Right lobe of liver (tissue), 6 donors: ENCODE measurements at regions not wholly inside any gene's neighbourhood (a gene's known extent, or its start where the extent isn't known, plus 50 kb on each side); places are given as distances from the start of the nearest gene placed in this dataset.
"Not testable (repeated sequence)": the region's sequence is repeated elsewhere in the genome, so short reads cannot be mapped to it uniquely, and the experiment has no call there.

ENCODE experiments used
- ATAC-seq, 4 donors: fragments of 200-7000 bp; cut with Tn5 transposase; one replicate each; pipeline ENCODE4 v1.9.1; 2020; ENCODE audit warnings: mild to moderate bottlenecking in 4 of 4, moderate library complexity in 4 of 4
- DNase-seq, 3 donors: peaks; one replicate each; pipeline ENCODE4 v3.0.0-alpha.2; 2020
- H3K27ac ChIP-seq, 3 donors: fragments of 200-600 bp; one replicate each; pipeline ENCODE4 v1.8.0; 2022
- H3K27me3 ChIP-seq, 2 donors: fragments of 200-600 bp; one replicate each; pipeline ENCODE4 v1.8.0; 2022
- H3K36me3 ChIP-seq, 4 donors: fragments of 200-600 bp; sonication (generic) in 1 of 4; one replicate each; pipeline versions ENCODE4 v1.5.1 to v1.8.0; 2017 to 2022; ENCODE audit warnings: control low read depth in 1 of 4
- H3K4me1 ChIP-seq, 4 donors: fragments of 200-600 bp; sonication (generic) in 1 of 4; one replicate each; pipeline versions ENCODE4 v1.5.1 to v1.8.0; 2017 to 2022; ENCODE audit warnings: control low read depth in 1 of 4
- H3K4me3 ChIP-seq, 3 donors: fragments of 200-600 bp; one replicate each; pipeline ENCODE4 v1.8.0; 2022
- H3K9me3 ChIP-seq, 4 donors: fragments of 200-600 bp; sonication (generic) in 1 of 4; one replicate each; pipeline versions ENCODE4 v1.5.1 to v1.8.0; 2017 to 2022; ENCODE audit warnings: control low read depth in 1 of 4
- CTCF ChIP-seq, 4 donors: fragments of 200-600 bp in 3 of 4; fragments of 450-650 bp in 1 of 4; IDR thresholded peaks; one replicate each; pipeline versions ENCODE4 v1.5.1 to v1.8.0; 2016 to 2022; ENCODE audit warnings: antibody characterized with exemption in 4 of 4, mild to moderate bottlenecking in 2 of 4
- POLR2A ChIP-seq: fragments of 450-650 bp; IDR thresholded peaks from one replicate; pipeline ENCODE4 v1.6.1; 2017; ENCODE audit warnings: antibody characterized with exemption, mild to moderate bottlenecking
- WGBS: methylation state at CpG from one replicate; pipeline ENCODE4 v1.1.6; 2018; ENCODE audit warnings: low coverage, low lambda C conversion rate; ENCODE audit not compliant: insufficient coverage; ENCODE audit errors: missing lambda C conversion rate; 5-methylcytosine and 5-hydroxymethylcytosine counted together
- intact Hi-C, 2 donors: fragments of 100-400 bp; cut with DNase I; formaldehyde crosslinking; loops; one replicate each; pipeline versions ENCODE4 v1.11.2 to v1.14.1; 2022
- donor health status: DM: no; HTN: yes; CAD: no.
- donor health status: DM: no; HTN: no; CAD: no.
- donor health status: DM: no; HTN: no; CAD: no.
- donor health status: DM: no; HTN: yes; CAD: no.
- donor health status: DM: no; HTN: yes; CAD: no.

DNA sequence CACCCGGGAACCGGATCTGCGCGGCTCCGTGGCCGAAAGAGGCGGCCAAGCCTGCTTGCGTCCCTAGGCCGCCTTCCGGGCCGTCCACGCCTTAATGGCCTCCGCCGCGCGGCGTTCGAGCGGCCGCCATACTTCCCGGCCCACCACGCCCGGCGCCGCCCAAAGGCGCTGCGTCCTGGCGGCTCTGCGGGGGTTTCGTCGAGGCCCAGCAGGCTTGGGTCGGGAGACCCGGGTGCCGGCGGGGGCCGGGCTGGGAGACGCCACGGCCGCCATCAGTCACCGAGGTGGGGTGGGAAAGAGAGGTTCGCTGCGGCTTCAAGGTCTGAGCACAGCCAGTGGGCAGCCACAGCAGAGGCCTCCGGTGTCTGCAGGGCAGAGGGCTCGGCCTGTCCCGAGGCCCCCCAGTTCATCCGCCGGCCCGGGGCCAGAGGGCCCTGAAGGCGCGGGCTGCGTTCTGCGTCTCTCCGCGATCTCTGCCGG, 545.8 kb upstream of the CDH10 start:
- Histone ChIP-seq H3K27ac (no peak overlapping the region), H3K4me3 (no peak overlapping the region), H3K4me1 (no peaks in the 10 kb centered on the region), H3K36me3 (no peaks in the 10 kb centered on the region), H3K27me3 (no peaks in the 10 kb centered on the region), H3K9me3 (no peaks in the 10 kb centered on the region)
- ATAC-seq (peak in 1 of 4 donors; percentile 22), DNase-seq (peak in 1 of 3 donors; percentile 24)
- intact Hi-C loops, result no loop called here
- 86% methylated on average over 16 of the region's 55 CpGs for WGBS
- TF ChIP-seq CTCF (IDR thresholded peaks at IDR 0.05) (no peak), POLR2A (no peak)

- no peaks in the 10 kb centered on the region for H3K4me1 ChIP-seq
- no peak for ATAC-seq
- no peaks in the 10 kb centered on the region for H3K9me3 ChIP-seq
- intact Hi-C loops, result no loop called here
- TF ChIP-seq CTCF (IDR thresholded peaks at IDR 0.05), result no peak
- no peak for TF ChIP-seq POLR2A
- H3K27ac ChIP-seq, result no peak overlapping the region
- H3K4me3 ChIP-seq, result no peak overlapping the region
- H3K27me3 ChIP-seq, result no peaks in the 10 kb centered on the region
- 67% methylated on average over 3 of the region's 5 CpGs for WGBS
- DNase-seq, result no peak
- no peaks in the 10 kb centered on the region for H3K36me3 ChIP-seq
Measured at GRCh38 chr5:25181249-25181648, 536.5 kb upstream of the CDH10 start.

DNA sequence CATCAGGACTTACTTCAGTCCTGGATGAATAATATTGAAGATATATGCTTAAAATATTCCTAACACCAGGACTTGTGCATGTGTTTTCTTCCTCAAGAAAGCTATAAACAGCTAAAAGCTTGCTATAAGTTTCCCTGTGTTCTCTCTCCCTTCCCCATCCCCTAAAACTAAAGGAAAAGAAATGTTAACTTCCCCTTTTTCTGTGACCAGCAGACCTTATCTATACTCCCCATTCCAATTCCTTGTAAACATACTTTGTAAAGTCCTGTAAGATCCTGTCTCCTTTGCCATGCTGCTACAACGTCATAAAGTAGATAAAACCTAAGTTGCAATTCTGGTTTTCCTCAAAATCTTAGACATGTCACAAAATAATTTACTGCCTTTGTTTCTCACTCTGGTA, 517.8 kb upstream of the CDH10 start:
- H3K27ac ChIP-seq, H3K27me3 ChIP-seq, H3K4me3 ChIP-seq, intact Hi-C loops, H3K4me1 ChIP-seq, H3K9me3 ChIP-seq, H3K36me3 ChIP-seq, ATAC-seq, DNase-seq: not testable (repeated sequence)
- WGBS, result 0% methylated on average over 1 of the region's 1 CpG

GRCh38 chr5:25160891-25161290, 516.1 kb upstream of the CDH10 start:
- ATAC-seq, result no peak
- H3K27ac ChIP-seq, result no peak overlapping the region
- H3K36me3 ChIP-seq, result no peaks in the 10 kb centered on the region

GRCh38 chr5:25150819-25151218, 506.0 kb upstream of the CDH10 start:
- ATAC-seq (no peak), DNase-seq (no peak)
- H3K27ac ChIP-seq, result no peak overlapping the region
- intact Hi-C loops, result no loop called here
- no peaks in the 10 kb centered on the region for H3K27me3 ChIP-seq
- TF ChIP-seq POLR2A (no peak), CTCF (IDR thresholded peaks at IDR 0.05) (no peak)
- H3K4me1 ChIP-seq, result no peaks in the 10 kb centered on the region
- peaks cover 0 to 2% (median 0%) of the 10 kb centered on the region in 4 donors for H3K9me3 ChIP-seq
- no peaks in the 10 kb centered on the region for H3K36me3 ChIP-seq
- 17% methylated on average over 1 of the region's 1 CpG for WGBS
- no peak overlapping the region for H3K4me3 ChIP-seq

More at GRCh38 chr5:25160891-25161290, 516.1 kb upstream of the CDH10 start:
- H3K4me3 ChIP-seq, result no peak overlapping the region
- TF ChIP-seq POLR2A, result no peak
- TF ChIP-seq CTCF (IDR thresholded peaks at IDR 0.05), result no peak
- WGBS, result 33% methylated on average over 1 of the region's 1 CpG
- no peaks in the 10 kb centered on the region for H3K4me1 ChIP-seq
- no peaks in the 10 kb centered on the region for H3K27me3 ChIP-seq
- no peak for DNase-seq
- H3K9me3 ChIP-seq, result no peaks in the 10 kb centered on the region
- intact Hi-C loops, result no loop called here
